Fibroblast of pulmonary artery (primary cell): ENCODE measurements at regions not wholly inside any gene's neighbourhood (a gene's known extent, or its start where the extent isn't known, plus 50 kb on each side); places are given as distances from the start of the nearest gene placed in this dataset.
A peak's percentile ranks its signal among the peaks of the same experiment; 100 is the strongest.

Experiments
- DNase-seq: peaks from one replicate; pipeline ENCODE4 v3.0.0-alpha.2; 2010; ENCODE audit warnings: low read depth
- H3K4me3 ChIP-seq: replicated peaks from 2 replicates; pipeline ENCODE4 v1.5.1; 2011; ENCODE audit warnings: low read depth, mild to moderate bottlenecking, control low read depth, low read length, moderate library complexity
- TF ChIP-seq, protein P1 (sequence below): IDR thresholded peaks from 2 replicates; pipeline ENCODE4 v1.5.1; 2011; ENCODE audit warnings: mild to moderate bottlenecking, control low read depth, low read length, inconsistent platforms; ENCODE audit errors: missing control alignments

DNA sequence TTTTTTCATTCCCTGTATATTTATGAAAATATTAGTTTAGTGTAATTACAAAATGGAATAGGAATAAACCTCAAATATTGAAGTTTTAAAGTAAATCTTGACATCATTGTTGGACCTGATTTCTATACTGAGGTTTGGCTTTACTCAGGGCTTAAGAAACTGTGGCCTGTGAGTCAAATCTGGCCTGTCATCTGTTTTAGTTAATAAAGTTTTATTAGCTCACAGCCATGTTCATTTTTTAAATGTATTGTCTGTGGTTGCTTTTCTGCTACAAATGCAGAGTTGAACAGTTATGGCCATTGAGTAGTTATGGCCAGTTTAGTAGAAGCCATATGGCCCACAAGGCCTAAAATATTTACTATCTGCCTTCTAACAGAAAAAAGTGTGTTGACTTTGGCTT is 80.7 kb downstream of the DIPK2A start:
- H3K4me3 ChIP-seq, result no peak overlapping the region
- TF ChIP-seq, protein P1, sequence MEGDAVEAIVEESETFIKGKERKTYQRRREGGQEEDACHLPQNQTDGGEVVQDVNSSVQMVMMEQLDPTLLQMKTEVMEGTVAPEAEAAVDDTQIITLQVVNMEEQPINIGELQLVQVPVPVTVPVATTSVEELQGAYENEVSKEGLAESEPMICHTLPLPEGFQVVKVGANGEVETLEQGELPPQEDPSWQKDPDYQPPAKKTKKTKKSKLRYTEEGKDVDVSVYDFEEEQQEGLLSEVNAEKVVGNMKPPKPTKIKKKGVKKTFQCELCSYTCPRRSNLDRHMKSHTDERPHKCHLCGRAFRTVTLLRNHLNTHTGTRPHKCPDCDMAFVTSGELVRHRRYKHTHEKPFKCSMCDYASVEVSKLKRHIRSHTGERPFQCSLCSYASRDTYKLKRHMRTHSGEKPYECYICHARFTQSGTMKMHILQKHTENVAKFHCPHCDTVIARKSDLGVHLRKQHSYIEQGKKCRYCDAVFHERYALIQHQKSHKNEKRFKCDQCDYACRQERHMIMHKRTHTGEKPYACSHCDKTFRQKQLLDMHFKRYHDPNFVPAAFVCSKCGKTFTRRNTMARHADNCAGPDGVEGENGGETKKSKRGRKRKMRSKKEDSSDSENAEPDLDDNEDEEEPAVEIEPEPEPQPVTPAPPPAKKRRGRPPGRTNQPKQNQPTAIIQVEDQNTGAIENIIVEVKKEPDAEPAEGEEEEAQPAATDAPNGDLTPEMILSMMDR, result no peak
- no peak for DNase-seq

GRCh38 chr3:144053121-144053520 is 81.5 kb downstream of the DIPK2A start:
- H3K4me3 ChIP-seq, result no peak overlapping the region
- peak; percentile 25 for DNase-seq
- TF ChIP-seq, protein P1, result no peak

DNA sequence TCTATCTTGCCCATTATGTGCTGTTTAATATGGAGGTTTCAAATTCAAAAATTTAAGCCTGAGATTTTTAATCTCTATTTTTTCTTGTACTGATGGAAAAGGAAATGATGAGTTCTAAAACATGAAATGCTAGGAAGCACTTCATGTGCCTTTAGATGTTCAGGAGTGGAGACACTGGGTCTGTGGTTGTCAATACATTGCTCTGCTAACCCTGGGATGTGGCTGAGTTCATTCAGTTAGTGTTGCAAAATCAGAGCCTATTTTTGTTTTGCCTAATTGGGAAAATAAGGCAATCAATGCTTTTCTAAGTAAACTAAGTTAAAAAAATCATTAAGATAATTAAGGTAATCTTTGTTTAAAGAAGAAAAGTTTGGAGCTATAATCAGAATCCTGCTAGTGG is 83.1 kb downstream of the DIPK2A start:
- H3K4me3 ChIP-seq, result no peak overlapping the region
- TF ChIP-seq, protein P1, result no peak
- no peak for DNase-seq

- TF ChIP-seq, protein P1, result no peak
- no peak overlapping the region for H3K4me3 ChIP-seq
- DNase-seq, result peak; percentile 52
Measured at GRCh38 chr3:144055604-144056003, 84.0 kb downstream of the DIPK2A start.

GRCh38 chr3:144058713-144059112 is 87.1 kb downstream of the DIPK2A start:
- TF ChIP-seq, protein P1, result no peak
- DNase-seq, result no peak
- no peak overlapping the region for H3K4me3 ChIP-seq

DNA sequence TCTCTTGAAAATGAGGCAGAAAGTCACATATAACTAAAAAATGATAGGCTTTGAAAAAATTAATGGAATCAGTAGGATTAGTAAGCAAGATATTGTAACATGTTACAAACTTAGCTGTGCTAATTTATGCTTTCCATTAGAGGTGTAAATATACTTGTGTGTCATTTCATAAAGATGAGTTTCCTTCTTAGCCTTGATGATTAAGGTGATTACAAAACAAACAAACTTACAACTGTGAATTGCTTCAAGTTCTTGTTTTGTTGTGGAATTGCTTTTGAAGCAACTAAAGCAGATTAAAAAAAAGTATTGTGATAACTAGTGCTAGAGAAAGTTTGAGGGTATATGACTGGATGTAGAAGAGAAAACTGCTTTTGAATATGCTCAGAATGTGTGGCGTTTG is 87.9 kb downstream of the DIPK2A start:
- DNase-seq, result no peak
- TF ChIP-seq, protein P1, result no peak
- H3K4me3 ChIP-seq, result no peak overlapping the region

- H3K4me3 ChIP-seq, result no peak overlapping the region
- TF ChIP-seq, protein P1, result no peak
- DNase-seq, result no peak
Measured at GRCh38 chr3:144060881-144061280, 89.3 kb downstream of the DIPK2A start.
